Activated naive CD4-positive, alpha-beta T cell treated with anti-CD3 and anti-CD28 coated beads for 36 hours (primary cell): ENCODE measurements at regions not wholly inside any gene's neighbourhood (a gene's known extent, or its start where the extent isn't known, plus 50 kb on each side); places are given as distances from the start of the nearest gene placed in this dataset.
"Not testable (repeated sequence)": the region's sequence is repeated elsewhere in the genome, so short reads cannot be mapped to it uniquely, and the experiment has no call there.

Experiments used
- CTCF ChIA-PET: fragments of 350-600 bp; sonication (Branson Sonifier 250); formaldehyde crosslinking; loops from one replicate; lab custom pipeline; 2021; ENCODE audit warnings: antibody characterized with exemption; lab: Charles Lee
- DNase-seq: peaks from one replicate; pipeline ENCODE4 v3.0.0-alpha.2; 2020
- H3K27ac Mint-ChIP-seq: one replicate; pipeline ENCODE4 v1.8.0; 2021; ENCODE audit warnings: mild to moderate bottlenecking, mixed read lengths
- H3K27me3 Mint-ChIP-seq: one replicate; pipeline ENCODE4 v1.8.0; 2021; ENCODE audit warnings: low read depth, mixed read lengths
- H3K36me3 Mint-ChIP-seq: one replicate; pipeline ENCODE4 v1.8.0; 2021; ENCODE audit warnings: low read depth, mixed read lengths
- H3K4me1 Mint-ChIP-seq: one replicate; pipeline ENCODE4 v1.8.0; 2021; ENCODE audit warnings: low read depth, mixed read lengths
- H3K4me3 Mint-ChIP-seq: one replicate; pipeline ENCODE4 v1.8.0; 2021; ENCODE audit warnings: mild to moderate bottlenecking, moderate library complexity, mixed read lengths
- H3K9me3 Mint-ChIP-seq: one replicate; pipeline ENCODE4 v1.8.0; 2021; ENCODE audit warnings: mixed read lengths
- intact Hi-C: fragments of 100-400 bp; cut with micrococcal nuclease; formaldehyde crosslinking; loops from one replicate; pipeline ENCODE4 v1.15.1; 2023

DNA sequence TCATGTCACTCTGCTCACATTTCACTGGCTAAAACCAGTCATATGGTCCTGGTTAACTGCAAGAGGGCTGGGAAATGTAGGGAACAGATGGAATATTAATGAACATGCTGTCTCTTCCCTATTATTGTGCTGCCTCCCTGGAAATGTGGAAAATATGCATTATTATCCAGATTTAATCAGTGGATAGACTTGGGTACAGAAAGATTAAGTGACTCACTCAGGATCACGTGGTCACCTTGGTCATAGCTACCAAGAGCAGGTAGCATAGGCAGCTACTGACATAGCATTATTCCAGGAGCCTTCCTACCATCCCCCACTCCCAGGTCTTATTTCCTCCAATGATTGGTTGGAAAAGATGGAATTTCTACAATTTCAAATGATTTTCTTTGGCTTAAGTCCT lies 141.1 kb downstream of the HRH4 start:
- no peak overlapping the region for H3K27ac Mint-ChIP-seq
- intact Hi-C loops: loop anchor here (2.0 to 10.0 kb wide), 2 partner anchors 243 to 1293 kb away; no protein-coding TSS in a partner anchor
- peaks cover 4% of the 10 kb centered on the region for H3K27me3 Mint-ChIP-seq
- DNase-seq: no peak
- H3K9me3 Mint-ChIP-seq: no peaks in the 10 kb centered on the region
- H3K36me3 Mint-ChIP-seq: no peaks in the 10 kb centered on the region
- CTCF ChIA-PET: interaction anchor here (4.5 kb wide), 1 partner anchor 125 kb away, joined by 25 read pairs; no protein-coding TSS in a partner anchor
- no peaks in the 10 kb centered on the region for H3K4me1 Mint-ChIP-seq
- no peak overlapping the region for H3K4me3 Mint-ChIP-seq

DNA sequence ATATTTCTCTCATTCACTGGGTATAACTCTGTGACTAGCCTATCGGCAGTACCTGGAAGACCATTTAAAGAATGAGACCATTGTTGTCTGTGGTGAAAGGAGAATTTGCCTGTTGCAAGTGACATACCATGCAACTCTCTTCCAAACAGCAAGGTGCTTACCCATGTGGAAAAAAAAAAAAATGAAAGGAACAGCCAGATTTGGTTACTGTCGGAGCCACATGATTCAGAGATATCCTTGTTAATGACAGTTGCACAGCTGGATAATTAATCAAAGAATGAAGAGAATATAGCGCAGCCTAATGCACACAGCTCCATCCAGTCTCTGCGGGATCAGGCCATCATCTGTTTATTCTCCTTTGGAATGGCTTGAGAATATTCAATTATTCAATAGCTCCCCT lies 141.8 kb downstream of the HRH4 start:
- CTCF ChIA-PET: interaction anchor here (0.6 to 4.5 kb wide), 4 partner anchors 69 to 237 kb away, joined by 3 to 25 read pairs (median 4); no protein-coding TSS in a partner anchor
- no peak for DNase-seq
- Mint-ChIP-seq H3K4me3 (no peak overlapping the region), H3K27me3 (peaks cover 4% of the 10 kb centered on the region), H3K36me3 (no peaks in the 10 kb centered on the region), H3K4me1 (no peaks in the 10 kb centered on the region), H3K9me3 (no peaks in the 10 kb centered on the region), H3K27ac (no peak overlapping the region)
- intact Hi-C loops: loop anchor here (10.0 kb wide), 1 partner anchor 1293 kb away; no protein-coding TSS in a partner anchor

DNA sequence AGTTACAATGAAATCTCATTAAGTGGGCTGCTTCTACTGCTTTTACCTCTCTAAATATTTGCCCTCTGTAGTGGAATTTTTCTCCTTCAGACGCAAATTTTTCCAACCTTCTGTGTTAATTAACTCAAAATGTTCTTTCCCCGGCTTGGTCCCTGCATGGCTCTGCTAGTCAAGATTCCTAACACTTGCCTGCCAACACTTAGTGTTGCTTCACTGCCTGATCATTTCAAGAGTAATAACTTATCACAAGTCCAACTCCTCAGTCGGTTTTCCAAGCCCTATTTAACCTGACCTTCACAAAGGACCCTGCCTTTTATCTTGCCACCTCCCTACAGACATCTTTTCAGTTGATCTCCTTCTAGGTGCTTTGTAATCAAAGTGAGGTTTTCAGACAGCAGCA lies 142.7 kb downstream of the HRH4 start:
- Mint-ChIP-seq H3K9me3 (no peaks in the 10 kb centered on the region), H3K4me1 (no peaks in the 10 kb centered on the region), H3K36me3 (no peaks in the 10 kb centered on the region), H3K27me3 (peaks cover 4% of the 10 kb centered on the region), H3K27ac (no peak overlapping the region), H3K4me3 (no peak overlapping the region)
- CTCF ChIA-PET: interaction anchor here (1.0 to 4.5 kb wide), 3 partner anchors 68 to 123 kb away, joined by 3 to 25 read pairs (median 3); no protein-coding TSS in a partner anchor
- intact Hi-C loops: loop anchor here (10.0 kb wide), 1 partner anchor 1292 kb away; no protein-coding TSS in a partner anchor
- no peak for DNase-seq

DNA sequence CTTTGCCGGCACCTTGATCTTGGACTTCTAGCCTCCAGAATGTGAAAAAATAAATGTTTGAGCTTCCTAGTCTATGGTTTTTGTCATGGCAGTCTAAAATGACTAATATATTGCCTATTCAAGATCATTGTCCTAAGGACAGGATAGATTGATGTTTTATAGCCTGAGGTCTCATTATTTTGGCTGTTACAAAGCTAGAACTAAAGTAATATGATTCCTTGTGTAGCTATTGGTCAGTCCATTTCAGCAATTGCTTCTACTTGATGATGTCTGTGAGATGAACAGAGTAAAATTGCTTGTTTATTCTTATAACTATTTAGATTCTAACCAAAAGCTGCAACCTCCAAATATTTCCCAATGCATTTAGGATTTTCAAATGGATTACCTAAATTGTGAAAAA lies 145.0 kb downstream of the HRH4 start:
- Mint-ChIP-seq H3K27ac (no peak overlapping the region), H3K27me3 (no peaks in the 10 kb centered on the region), H3K36me3 (no peaks in the 10 kb centered on the region), H3K9me3 (no peaks in the 10 kb centered on the region), H3K4me3 (no peak overlapping the region), H3K4me1 (no peaks in the 10 kb centered on the region)
- CTCF ChIA-PET: interaction anchor here (0.6 to 1.5 kb wide), 3 partner anchors 93 to 245 kb away, joined by 4 to 7 read pairs (median 4); no protein-coding TSS in a partner anchor
- DNase-seq: no peak
- intact Hi-C loops: loop anchor here (10.0 kb wide), 1 partner anchor 1289 kb away; no protein-coding TSS in a partner anchor

DNA sequence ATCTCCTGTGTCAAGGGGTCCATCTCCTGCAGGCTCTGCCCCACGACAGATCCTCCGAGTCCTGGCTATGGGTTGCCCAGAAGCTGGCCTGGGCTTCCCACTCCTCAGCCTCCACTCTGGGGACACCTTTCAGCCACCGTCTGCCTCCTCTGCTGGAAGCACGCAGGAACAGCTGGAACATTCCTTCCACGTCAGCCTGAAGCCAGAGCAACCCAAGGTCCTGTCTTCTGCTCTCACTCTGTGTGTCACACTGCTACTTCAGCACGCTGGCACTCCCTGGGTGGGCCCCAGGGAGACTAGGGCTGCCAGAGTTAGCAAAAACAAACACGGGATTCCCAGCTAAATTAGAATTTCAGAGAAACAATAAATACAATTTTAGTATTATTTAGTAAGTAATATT lies 148.8 kb downstream of the HRH4 start:
- no peak for DNase-seq
- CTCF ChIA-PET: no interaction called here
- intact Hi-C loops: loop anchor here (10.0 kb wide), 1 partner anchor 1286 kb away; no protein-coding TSS in a partner anchor
- Mint-ChIP-seq H3K4me1 (no peaks in the 10 kb centered on the region), H3K9me3 (no peaks in the 10 kb centered on the region), H3K36me3 (no peaks in the 10 kb centered on the region), H3K27me3 (no peaks in the 10 kb centered on the region), H3K27ac (no peak overlapping the region), H3K4me3 (no peak overlapping the region)

DNA sequence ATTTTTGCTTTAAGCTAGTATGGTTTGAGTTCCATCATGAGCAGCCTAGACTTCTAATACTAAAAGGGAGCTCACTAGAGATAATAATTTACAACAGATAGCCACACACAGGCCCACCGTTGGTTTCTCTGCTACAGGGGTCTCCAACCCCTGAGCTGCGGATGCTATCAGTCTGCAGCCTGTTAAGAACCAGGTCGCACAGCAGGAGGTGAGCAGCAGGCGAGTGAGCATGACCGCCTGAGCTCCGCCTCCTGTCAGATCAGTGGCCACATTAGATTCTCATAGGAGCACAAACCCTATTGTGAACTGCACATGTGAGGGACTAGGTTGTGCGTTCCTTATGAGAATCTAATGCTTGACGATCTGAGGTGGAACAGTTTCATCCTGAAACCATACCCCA lies 150.6 kb downstream of the HRH4 start:
- H3K27ac Mint-ChIP-seq: no peak overlapping the region
- H3K9me3 Mint-ChIP-seq: no peaks in the 10 kb centered on the region
- H3K36me3 Mint-ChIP-seq: no peaks in the 10 kb centered on the region
- no peak for DNase-seq
- H3K27me3 Mint-ChIP-seq: no peaks in the 10 kb centered on the region
- CTCF ChIA-PET: no interaction called here
- intact Hi-C loops: no loop called here
- no peaks in the 10 kb centered on the region for H3K4me1 Mint-ChIP-seq
- H3K4me3 Mint-ChIP-seq: no peak overlapping the region

GRCh38 chr18:24613896-24614640 lies 153.6 kb downstream of the HRH4 start:
- DNase-seq: no peak
- Mint-ChIP-seq H3K27ac (no peak overlapping the region), H3K27me3 (no peaks in the 10 kb centered on the region), H3K4me3 (no peak overlapping the region), H3K36me3 (no peaks in the 10 kb centered on the region), H3K4me1 (no peaks in the 10 kb centered on the region), H3K9me3 (no peaks in the 10 kb centered on the region)
- CTCF ChIA-PET: no interaction called here
- intact Hi-C loops: no loop called here

GRCh38 chr18:24616653-24617052 lies 156.2 kb downstream of the HRH4 start:
- H3K9me3 Mint-ChIP-seq: no peaks in the 10 kb centered on the region
- CTCF ChIA-PET: interaction anchor here (1.9 kb wide), 1 partner anchor 20 kb away, joined by 5 read pairs; no protein-coding TSS in a partner anchor
- H3K27ac Mint-ChIP-seq: no peak overlapping the region
- H3K36me3 Mint-ChIP-seq: no peaks in the 10 kb centered on the region
- no peaks in the 10 kb centered on the region for H3K27me3 Mint-ChIP-seq
- no peak overlapping the region for H3K4me3 Mint-ChIP-seq
- H3K4me1 Mint-ChIP-seq: no peaks in the 10 kb centered on the region
- intact Hi-C loops: no loop called here
- no peak for DNase-seq

DNA sequence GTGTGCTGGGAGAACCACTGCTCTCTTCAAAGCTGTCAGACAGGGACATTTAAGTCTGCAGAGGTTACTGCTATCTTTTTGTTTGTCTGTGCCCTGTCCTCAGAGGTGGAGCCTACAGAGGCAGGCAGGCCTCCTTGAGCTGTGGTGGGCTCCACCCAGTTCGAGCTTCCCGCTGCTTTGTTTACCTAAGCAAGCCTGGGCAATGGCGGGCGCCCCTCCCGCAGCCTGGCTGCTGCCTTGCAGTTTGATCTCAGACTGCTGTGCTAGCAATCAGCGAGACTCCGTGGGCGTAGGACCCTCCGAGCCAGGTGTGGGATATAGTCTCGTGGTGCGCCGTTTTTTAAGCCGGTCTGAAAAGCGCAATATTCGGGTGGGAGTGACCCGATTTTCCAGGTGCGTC lies 164.0 kb downstream of the HRH4 start:
- H3K27ac Mint-ChIP-seq, H3K36me3 Mint-ChIP-seq, CTCF ChIA-PET, DNase-seq, H3K9me3 Mint-ChIP-seq, H3K4me3 Mint-ChIP-seq, intact Hi-C loops, H3K4me1 Mint-ChIP-seq, H3K27me3 Mint-ChIP-seq: not testable (repeated sequence)

DNA sequence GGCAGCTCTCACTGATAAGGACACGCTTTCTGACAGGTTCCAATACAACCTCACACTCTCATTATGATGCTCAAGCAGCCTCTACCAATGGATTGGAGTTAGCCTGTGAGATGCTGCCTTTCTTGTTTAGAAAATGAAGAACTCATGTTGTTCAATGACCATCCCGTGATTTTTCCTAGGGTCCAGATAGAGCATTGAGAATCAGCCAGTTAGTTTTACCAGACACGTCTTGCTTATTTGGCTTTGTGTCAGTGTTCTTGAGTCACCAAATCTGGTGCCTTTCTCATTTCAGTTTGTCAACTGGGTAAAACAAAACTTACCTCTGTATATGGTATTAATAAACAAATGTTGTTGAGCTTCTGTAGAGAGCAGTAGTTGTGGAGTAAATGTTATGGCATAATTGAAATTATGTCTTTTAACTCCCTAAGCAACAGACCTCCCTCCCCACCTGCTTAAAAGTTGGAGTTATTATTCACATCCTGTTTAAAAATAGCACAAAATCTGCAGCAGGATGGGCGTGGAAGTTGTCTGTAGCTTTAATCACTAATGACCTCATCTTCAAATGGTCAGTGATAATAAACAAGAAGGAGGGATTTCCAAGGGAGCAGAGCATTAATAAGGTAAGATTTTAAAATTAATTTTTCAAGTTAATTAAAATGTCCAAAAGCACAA lies 167.3 kb downstream of the HRH4 start:
- intact Hi-C loops: no loop called here
- CTCF ChIA-PET: no interaction called here
- H3K27ac Mint-ChIP-seq: no peak overlapping the region
- peaks cover 3% of the 10 kb centered on the region for H3K27me3 Mint-ChIP-seq
- DNase-seq: no peak
- no peaks in the 10 kb centered on the region for H3K36me3 Mint-ChIP-seq
- H3K4me1 Mint-ChIP-seq: no peaks in the 10 kb centered on the region
- no peak overlapping the region for H3K4me3 Mint-ChIP-seq
- H3K9me3 Mint-ChIP-seq: no peaks in the 10 kb centered on the region

DNA sequence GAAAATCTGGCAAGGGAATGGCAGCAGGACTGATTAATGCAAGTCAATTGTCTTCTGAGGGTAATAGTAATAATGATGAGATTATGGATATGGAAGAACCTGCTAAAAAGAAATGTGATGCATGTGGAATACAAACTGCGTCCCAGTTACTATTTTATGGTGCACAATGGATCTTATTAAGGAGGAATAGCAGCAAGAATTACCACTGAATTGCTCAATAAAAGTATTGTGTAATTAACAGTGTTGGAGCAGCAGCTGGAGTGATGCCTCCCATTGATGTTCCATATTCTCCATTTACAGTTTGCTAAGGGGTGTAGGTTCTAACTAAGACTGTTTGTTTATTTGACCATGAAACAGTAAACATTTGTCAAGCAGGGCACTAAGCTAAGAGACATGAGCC lies 167.9 kb downstream of the HRH4 start:
- no peak overlapping the region for H3K27ac Mint-ChIP-seq
- no peaks in the 10 kb centered on the region for H3K36me3 Mint-ChIP-seq
- H3K9me3 Mint-ChIP-seq: no peaks in the 10 kb centered on the region
- intact Hi-C loops: no loop called here
- H3K4me3 Mint-ChIP-seq: no peak overlapping the region
- no peak for DNase-seq
- H3K27me3 Mint-ChIP-seq: peaks cover 3% of the 10 kb centered on the region
- no peaks in the 10 kb centered on the region for H3K4me1 Mint-ChIP-seq
- CTCF ChIA-PET: no interaction called here

DNA sequence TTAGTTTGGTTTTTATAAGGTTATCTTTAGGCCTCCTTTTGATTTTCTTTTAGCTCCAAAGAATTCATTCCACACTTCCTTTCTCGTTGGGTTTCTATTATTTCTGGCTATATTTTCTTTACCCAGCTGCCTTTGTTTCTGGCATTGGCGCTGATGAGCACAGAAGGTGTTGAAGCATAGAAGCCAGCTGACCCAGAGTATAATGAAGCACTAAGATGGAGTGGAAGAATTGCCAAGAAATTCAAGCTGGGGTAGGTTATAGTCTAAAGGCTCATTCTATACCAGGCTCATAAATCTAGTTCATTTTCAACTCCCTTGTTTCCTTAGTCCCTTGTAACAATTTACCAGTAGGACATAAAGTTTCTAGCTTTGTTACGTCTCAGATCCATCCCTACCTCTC lies 169.5 kb downstream of the HRH4 start:
- DNase-seq: no peak
- CTCF ChIA-PET: interaction anchor here (1.0 kb wide), 1 partner anchor 97 kb away, joined by 3 read pairs; no protein-coding TSS in a partner anchor
- no peaks in the 10 kb centered on the region for H3K36me3 Mint-ChIP-seq
- H3K27ac Mint-ChIP-seq: no peak overlapping the region
- H3K4me1 Mint-ChIP-seq: no peaks in the 10 kb centered on the region
- peaks cover 3% of the 10 kb centered on the region for H3K27me3 Mint-ChIP-seq
- intact Hi-C loops: loop anchor here (10.0 kb wide), 1 partner anchor 65 kb away; no protein-coding TSS in a partner anchor
- H3K4me3 Mint-ChIP-seq: no peak overlapping the region
- H3K9me3 Mint-ChIP-seq: no peaks in the 10 kb centered on the region
